Stomach (tissue), 4 donors: ENCODE measurements at regions not wholly inside any gene's neighbourhood (a gene's known extent, or its start where the extent isn't known, plus 50 kb on each side); places are given as distances from the start of the nearest gene placed in this dataset.

ENCODE experiments used
- CTCF ChIP-seq, 7 experiments: fragments of 450-650 bp in 4 of 7; fragments of 200-600 bp in 3 of 7; sonication (generic) in 3 of 7; IDR thresholded peaks; one replicate each; pipeline ENCODE4 v1.5.1; 2016 to 2019; ENCODE audit warnings: antibody characterized with exemption in 7 of 7, control low read depth in 2 of 7, mild to moderate bottlenecking in 1 of 7
- EP300 ChIP-seq: sonication (generic); formaldehyde crosslinking; IDR thresholded peaks from one replicate; pipeline ENCODE4 v1.6.1; 2017; ENCODE audit warnings: antibody characterized with exemption
- POLR2A ChIP-seq, 4 donors: fragments of 450-650 bp; IDR thresholded peaks; one replicate each; pipeline ENCODE4 v1.6.1; 2016; ENCODE audit warnings: antibody characterized with exemption in 4 of 4, control low read depth in 2 of 4, mild to moderate bottlenecking in 1 of 4, moderate library complexity in 1 of 4
- POLR2AphosphoS5 ChIP-seq, 3 donors: sonication (generic); formaldehyde crosslinking; IDR thresholded peaks; one replicate each; pipeline ENCODE4 v1.6.1; 2016; ENCODE audit warnings: antibody characterized with exemption in 3 of 3

GRCh38 chr10:130990486-130990885 is 321.0 kb downstream of the TCERG1L start:
- no peak for TF ChIP-seq EP300
- TF ChIP-seq POLR2A (IDR thresholded peaks at IDR 0.05), result no peak
- no peak for TF ChIP-seq CTCF (IDR thresholded peaks at IDR 0.05)
- TF ChIP-seq POLR2AphosphoS5 (IDR thresholded peaks at IDR 0.05), result no peak
